Keratinocyte (primary cell): ENCODE measurements at regions not wholly inside any gene's neighbourhood (a gene's known extent, or its start where the extent isn't known, plus 50 kb on each side); places are given as distances from the start of the nearest gene placed in this dataset.

ENCODE experiments used
- DNase-seq: peaks from one replicate; pipeline ENCODE4 v3.0.0-alpha.2; 2011; ENCODE audit warnings: low read depth, missing footprints, low spot score
- FAIRE-seq: peaks from 2 replicates; lab custom pipeline; 2011; peaks lifted over from hg19 to GRCh38; lab: Jason Lieb, UNC
- H2AFZ ChIP-seq: 2 replicates; pipeline ENCODE4 v1.6.0; 2012; ENCODE audit warnings: low read length, control low read depth, inconsistent platforms; ENCODE audit not compliant: control insufficient read depth
- H3K27ac ChIP-seq: 2 replicates; pipeline ENCODE4 v1.5.1; 2011; ENCODE audit warnings: low read length; ENCODE audit not compliant: control insufficient read depth, insufficient read depth
- H3K27me3 ChIP-seq: 3 replicates; pipeline ENCODE4 v1.6.0; 2011; ENCODE audit warnings: low read length; ENCODE audit not compliant: control insufficient read depth, insufficient read depth; ENCODE audit errors: extremely low read depth
- H3K36me3 ChIP-seq, 2 experiments: 2 replicates in 1 of 2; 3 replicates in 1 of 2; pipeline ENCODE4 v1.5.1; 2011; ENCODE audit warnings: low read length in 2 of 2, mild to moderate bottlenecking in 1 of 2; ENCODE audit not compliant: control insufficient read depth in 2 of 2, insufficient read depth in 2 of 2; ENCODE audit errors: extremely low read depth in 1 of 2
- H3K4me1 ChIP-seq: 3 replicates; pipeline ENCODE4 v1.5.1; 2011; ENCODE audit warnings: low read length; ENCODE audit not compliant: control insufficient read depth, insufficient read depth; ENCODE audit errors: extremely low read depth
- H3K4me2 ChIP-seq: 3 replicates; pipeline ENCODE4 v1.6.0; 2011; ENCODE audit warnings: low read depth, low read length; ENCODE audit not compliant: control insufficient read depth, insufficient read depth; ENCODE audit errors: extremely low read depth
- H3K4me3 ChIP-seq, 3 experiments: fragments of 200-600 bp in 1 of 3; sonication (generic) in 1 of 3; 2 replicates in 2 of 3; 3 replicates in 1 of 3; pipeline ENCODE4 v1.5.1; 2011 to 2016; ENCODE audit warnings: low read length in 3 of 3, mild to moderate bottlenecking in 3 of 3, control low read depth in 2 of 3, inconsistent platforms in 1 of 3, low read depth in 1 of 3, mixed read lengths in 1 of 3, mixed run types in 1 of 3, moderate library complexity in 1 of 3; ENCODE audit not compliant: control insufficient read depth in 2 of 3, insufficient read depth in 2 of 3; ENCODE audit errors: extremely low read depth in 1 of 3
- H3K79me2 ChIP-seq: 2 replicates; pipeline ENCODE4 v1.6.0; 2012; ENCODE audit warnings: low read length; ENCODE audit not compliant: control insufficient read depth, insufficient read depth
- H3K9ac ChIP-seq: 3 replicates; pipeline ENCODE4 v1.6.0; 2011; ENCODE audit warnings: low read length; ENCODE audit not compliant: control insufficient read depth, insufficient read depth; ENCODE audit errors: extremely low read depth
- H3K9me1 ChIP-seq: 3 replicates; pipeline ENCODE4 v1.6.0; 2011; ENCODE audit warnings: low read length; ENCODE audit not compliant: control insufficient read depth, insufficient read depth; ENCODE audit errors: extremely low read depth
- H3K9me3 ChIP-seq: 2 replicates; pipeline ENCODE4 v1.5.1; 2012; ENCODE audit warnings: low read depth, low read length; ENCODE audit not compliant: control insufficient read depth
- H4K20me1 ChIP-seq: 3 replicates; pipeline ENCODE4 v1.6.0; 2011; ENCODE audit warnings: low read length; ENCODE audit not compliant: control insufficient read depth, insufficient read depth; ENCODE audit errors: extremely low read depth
- EZH2 ChIP-seq: IDR thresholded peaks from one replicate; pipeline ENCODE4 v1.6.1; 2012; ENCODE audit warnings: inconsistent platforms, mild to moderate bottlenecking, low read length, moderate library complexity
- dilution Hi-C: fragments of 300-500 bp; cut with MboI; formaldehyde crosslinking; loops from one replicate; pipeline ENCODE4 v1.7.0; 2020; ENCODE audit warnings: low sequenced_read_pairs; ENCODE audit not compliant: extremely low pct_ligation_motif_present
- TF ChIP-seq, protein P1 (sequence below), 3 experiments: IDR thresholded peaks in 1 of 3; conservative IDR thresholded peaks in 1 of 3; optimal IDR thresholded peaks in 1 of 3; 2 replicates in 2 of 3; 3 replicates in 1 of 3; pipeline versions ENCODE3 to v1.5.1; 2011; ENCODE audit warnings: low read length in 3 of 3, mild to moderate bottlenecking in 3 of 3, moderate library complexity in 2 of 3, control low read depth in 1 of 3, inconsistent platforms in 1 of 3; ENCODE audit not compliant: insufficient read depth in 2 of 3; ENCODE audit errors: extremely low read depth in 1 of 3

DNA sequence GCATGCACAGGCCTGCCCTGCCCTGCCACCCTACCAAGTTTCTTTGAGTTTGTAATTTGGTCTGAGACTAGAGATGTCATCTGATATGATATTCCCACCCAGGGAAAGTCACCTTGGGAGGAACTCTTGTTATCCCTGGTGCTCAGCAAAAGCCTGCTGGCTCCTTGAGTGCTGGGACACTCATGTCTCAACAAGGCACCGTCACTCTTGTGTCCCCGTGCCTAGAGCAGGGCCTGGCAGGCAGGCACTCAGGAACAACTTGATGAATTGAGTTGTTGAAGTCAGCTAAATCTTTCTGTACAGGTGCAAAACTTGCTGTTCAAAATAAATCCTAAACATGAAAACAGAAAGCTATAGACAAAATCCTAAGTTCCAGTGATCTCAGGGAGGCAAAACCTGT, 345.4 kb downstream of the KCNRG start:
- Histone ChIP-seq H3K4me2 (no peak overlapping the region), H4K20me1 (no peaks in the 10 kb centered on the region), H3K79me2 (no peaks in the 10 kb centered on the region), H3K9me1 (no peaks in the 10 kb centered on the region), H3K9ac (no peak overlapping the region), H3K27me3 (no peaks in the 10 kb centered on the region), H3K4me3 (no peak overlapping the region), H3K27ac (no peak overlapping the region), H3K4me1 (no peaks in the 10 kb centered on the region), H2AFZ (no peak overlapping the region), H3K9me3 (no peaks in the 10 kb centered on the region), H3K36me3 (no peaks in the 10 kb centered on the region)
- dilution Hi-C loops: no loop called here
- TF ChIP-seq EZH2: no peak
- TF ChIP-seq, protein P1, sequence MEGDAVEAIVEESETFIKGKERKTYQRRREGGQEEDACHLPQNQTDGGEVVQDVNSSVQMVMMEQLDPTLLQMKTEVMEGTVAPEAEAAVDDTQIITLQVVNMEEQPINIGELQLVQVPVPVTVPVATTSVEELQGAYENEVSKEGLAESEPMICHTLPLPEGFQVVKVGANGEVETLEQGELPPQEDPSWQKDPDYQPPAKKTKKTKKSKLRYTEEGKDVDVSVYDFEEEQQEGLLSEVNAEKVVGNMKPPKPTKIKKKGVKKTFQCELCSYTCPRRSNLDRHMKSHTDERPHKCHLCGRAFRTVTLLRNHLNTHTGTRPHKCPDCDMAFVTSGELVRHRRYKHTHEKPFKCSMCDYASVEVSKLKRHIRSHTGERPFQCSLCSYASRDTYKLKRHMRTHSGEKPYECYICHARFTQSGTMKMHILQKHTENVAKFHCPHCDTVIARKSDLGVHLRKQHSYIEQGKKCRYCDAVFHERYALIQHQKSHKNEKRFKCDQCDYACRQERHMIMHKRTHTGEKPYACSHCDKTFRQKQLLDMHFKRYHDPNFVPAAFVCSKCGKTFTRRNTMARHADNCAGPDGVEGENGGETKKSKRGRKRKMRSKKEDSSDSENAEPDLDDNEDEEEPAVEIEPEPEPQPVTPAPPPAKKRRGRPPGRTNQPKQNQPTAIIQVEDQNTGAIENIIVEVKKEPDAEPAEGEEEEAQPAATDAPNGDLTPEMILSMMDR (optimal IDR thresholded peaks at IDR 0.05 in 1 of 3, IDR thresholded peaks at IDR 0.05 in 1 of 3, conservative IDR thresholded peaks at IDR 0.05 in 1 of 3; ENCODE audit: extremely low read depth in 1 of 3, insufficient read depth in 2 of 3, low read length in 3 of 3): no peak
- DNase-seq (no peak), FAIRE-seq (no peak)

DNA sequence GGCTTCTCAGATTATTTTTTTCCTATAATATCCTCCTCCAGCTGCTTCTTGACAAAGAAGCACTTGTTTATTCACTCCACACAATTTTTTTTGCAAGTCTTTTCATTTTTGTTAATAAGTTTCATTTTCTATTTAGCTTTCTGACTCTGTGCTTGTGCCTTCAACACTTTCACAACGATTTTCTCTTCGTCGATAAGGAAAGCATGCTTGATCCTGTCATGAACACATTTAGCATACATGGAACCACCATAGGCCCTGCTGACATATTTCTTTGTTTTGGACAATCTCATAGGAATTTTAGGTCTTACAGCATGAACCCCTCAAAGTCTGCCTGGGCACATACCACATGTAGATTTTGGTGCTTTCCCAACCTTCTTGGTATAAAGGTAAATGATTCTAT, 346.0 kb downstream of the KCNRG start:
- H3K27me3 ChIP-seq: no peaks in the 10 kb centered on the region
- no peaks in the 10 kb centered on the region for H3K4me1 ChIP-seq
- no peaks in the 10 kb centered on the region for H3K79me2 ChIP-seq
- no peak overlapping the region for H2AFZ ChIP-seq
- H3K4me2 ChIP-seq: no peak overlapping the region
- H4K20me1 ChIP-seq: no peaks in the 10 kb centered on the region
- dilution Hi-C loops: no loop called here
- no peaks in the 10 kb centered on the region for H3K9me1 ChIP-seq
- FAIRE-seq: no peak
- no peak for DNase-seq
- H3K4me3 ChIP-seq: no peak overlapping the region
- H3K36me3 ChIP-seq: no peaks in the 10 kb centered on the region
- H3K9me3 ChIP-seq: no peaks in the 10 kb centered on the region
- TF ChIP-seq, protein P1 (optimal IDR thresholded peaks at IDR 0.05 in 1 of 3, IDR thresholded peaks at IDR 0.05 in 1 of 3, conservative IDR thresholded peaks at IDR 0.05 in 1 of 3; ENCODE audit: extremely low read depth in 1 of 3, insufficient read depth in 2 of 3, low read length in 3 of 3): no peak
- no peak for TF ChIP-seq EZH2
- no peak overlapping the region for H3K27ac ChIP-seq
- H3K9ac ChIP-seq: no peak overlapping the region
